ENCODE measurements at regions not wholly inside any gene's neighbourhood (a gene's known extent, or its start where the extent isn't known, plus 50 kb on each side); places are given as distances from the start of the nearest gene placed in this dataset.

DNA sequence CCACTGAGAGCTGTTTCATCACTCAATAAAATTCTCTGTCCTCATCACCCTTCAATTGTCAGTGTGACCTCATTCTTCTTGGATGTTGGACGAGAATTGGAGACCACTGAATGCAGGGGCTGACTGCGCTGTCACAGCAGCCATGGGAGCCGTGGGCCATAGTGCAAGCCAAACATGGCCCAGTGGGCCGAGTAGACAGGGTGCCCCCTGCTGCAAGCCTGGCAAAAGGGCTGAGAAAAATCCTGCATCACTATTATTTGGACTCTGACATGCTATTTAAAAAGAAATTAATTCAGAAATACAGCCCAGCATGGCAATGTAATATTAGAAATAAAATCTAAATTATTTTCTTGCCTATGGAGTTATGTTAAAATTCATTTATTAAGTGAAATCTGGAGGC is 67.8 kb upstream of the FAM98A start:
- TF ChIP-seq, protein P1, sequence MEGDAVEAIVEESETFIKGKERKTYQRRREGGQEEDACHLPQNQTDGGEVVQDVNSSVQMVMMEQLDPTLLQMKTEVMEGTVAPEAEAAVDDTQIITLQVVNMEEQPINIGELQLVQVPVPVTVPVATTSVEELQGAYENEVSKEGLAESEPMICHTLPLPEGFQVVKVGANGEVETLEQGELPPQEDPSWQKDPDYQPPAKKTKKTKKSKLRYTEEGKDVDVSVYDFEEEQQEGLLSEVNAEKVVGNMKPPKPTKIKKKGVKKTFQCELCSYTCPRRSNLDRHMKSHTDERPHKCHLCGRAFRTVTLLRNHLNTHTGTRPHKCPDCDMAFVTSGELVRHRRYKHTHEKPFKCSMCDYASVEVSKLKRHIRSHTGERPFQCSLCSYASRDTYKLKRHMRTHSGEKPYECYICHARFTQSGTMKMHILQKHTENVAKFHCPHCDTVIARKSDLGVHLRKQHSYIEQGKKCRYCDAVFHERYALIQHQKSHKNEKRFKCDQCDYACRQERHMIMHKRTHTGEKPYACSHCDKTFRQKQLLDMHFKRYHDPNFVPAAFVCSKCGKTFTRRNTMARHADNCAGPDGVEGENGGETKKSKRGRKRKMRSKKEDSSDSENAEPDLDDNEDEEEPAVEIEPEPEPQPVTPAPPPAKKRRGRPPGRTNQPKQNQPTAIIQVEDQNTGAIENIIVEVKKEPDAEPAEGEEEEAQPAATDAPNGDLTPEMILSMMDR (IDR thresholded peaks at IDR 0.05; ENCODE audit: low read depth, low read length): 0 out of 2 replicates have a peak, but pooled peaks have one; percentile 7
- TF ChIP-seq EZH2phosphoT487 (IDR thresholded peaks at IDR 0.05; ENCODE audit: low read depth): no peak

Data from OCI-LY3 (cell line).